GM21360 (cell line): ENCODE measurements at regions not wholly inside any gene's neighbourhood (a gene's known extent, or its start where the extent isn't known, plus 50 kb on each side); places are given as distances from the start of the nearest gene placed in this dataset.
"Not testable (repeated sequence)": the region's sequence is repeated elsewhere in the genome, so short reads cannot be mapped to it uniquely, and the experiment has no call there.

Experiments used
- ATAC-seq: cut with Tn5 transposase; IDR thresholded peaks from one replicate; pipeline ENCODE4 v1.9.1; 2021; ENCODE audit warnings: mild to moderate bottlenecking, moderate library complexity; ENCODE audit not compliant: unreplicated experiment

DNA sequence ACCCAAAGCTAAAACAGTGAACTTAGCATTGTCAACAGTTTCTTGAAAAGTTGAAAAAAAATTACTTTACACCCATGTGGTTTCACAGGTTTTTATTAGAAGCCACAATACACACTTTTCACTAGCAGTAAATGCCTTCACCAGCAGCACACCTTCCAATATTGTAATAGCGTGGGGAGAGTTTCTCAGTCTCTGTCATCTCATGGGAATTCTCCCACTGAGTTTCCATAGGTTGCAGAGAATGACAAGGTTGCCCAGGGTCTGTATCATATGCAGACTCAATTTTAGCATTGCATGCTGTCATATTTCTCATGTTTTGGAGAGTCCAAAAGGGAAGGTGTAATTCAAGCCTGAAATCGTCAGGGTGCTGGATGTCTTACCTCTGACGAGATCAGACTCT lies 486.1 kb upstream of the TENM3 start:
- ATAC-seq = no peak

DNA sequence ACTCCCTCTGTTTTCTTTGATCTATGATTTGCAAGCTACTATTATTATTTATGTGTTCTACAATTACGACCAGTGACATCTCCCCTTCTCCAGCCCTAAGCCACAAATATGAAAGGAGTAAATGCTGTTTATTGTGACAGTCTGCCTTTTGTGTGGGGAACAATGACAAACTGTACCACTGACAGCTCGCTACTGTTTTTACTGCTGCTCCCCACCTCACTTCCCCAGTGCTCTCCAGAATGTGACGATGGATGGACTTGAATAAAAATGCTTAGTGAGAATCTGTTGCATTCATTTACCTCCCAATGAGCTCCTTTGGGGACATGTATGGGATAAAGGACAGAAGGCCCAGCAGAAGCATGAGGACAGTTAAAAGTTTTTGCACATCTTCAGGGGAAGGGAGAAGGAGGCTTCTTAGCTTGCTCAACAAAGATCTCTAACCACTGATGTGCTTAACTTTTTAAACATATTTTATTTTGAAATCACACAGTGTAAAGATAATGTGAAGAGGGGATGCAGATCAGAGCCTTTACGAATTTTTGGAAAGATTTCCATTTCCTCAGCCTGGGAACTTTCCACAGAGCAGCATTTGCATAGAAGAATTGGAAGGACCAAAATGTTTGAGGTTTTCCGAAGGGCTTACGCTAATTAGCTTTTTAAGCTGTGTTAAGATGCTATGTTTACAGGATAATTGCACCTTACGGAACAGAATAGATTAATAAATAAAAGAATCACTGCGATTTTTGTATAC lies 485.1 kb upstream of the TENM3 start:
- no peak for ATAC-seq

DNA sequence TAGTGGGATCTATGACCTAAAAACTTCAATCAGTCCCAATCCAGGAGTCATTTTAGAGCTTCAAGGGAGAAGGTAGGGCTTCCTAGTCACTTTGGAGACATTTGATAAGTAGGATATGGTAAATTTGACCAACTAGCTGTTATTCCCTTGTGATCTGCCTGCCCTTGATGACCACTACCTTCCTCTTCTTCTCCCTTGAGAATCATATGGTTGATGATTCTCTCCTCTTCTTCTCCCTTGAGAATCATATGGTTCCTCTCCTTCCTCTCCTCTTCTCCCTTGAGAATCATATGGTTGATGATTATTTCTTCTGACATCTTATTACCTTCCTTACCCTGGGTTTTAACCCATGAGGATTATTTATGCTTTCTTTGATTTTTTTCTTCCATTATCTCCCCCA lies 482.6 kb upstream of the TENM3 start:
- no peak for ATAC-seq

DNA sequence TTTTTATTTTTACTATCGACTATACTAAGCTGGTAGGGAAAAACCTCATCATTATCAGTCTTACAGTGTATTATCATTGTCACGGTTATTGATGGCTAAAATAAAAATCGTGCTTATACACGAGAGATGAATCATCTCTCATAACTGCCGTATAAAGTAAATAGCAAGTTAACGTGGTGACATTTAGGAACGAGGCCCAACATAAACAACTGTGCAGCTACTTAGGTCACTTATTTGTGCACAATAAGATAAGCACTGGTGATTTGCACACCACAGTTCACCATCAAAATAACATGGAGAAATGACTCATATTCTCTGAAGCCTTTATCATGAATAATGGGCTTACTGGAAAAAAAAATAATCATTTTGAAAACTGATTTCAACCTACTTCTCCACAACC lies 482.0 kb upstream of the TENM3 start:
- no peak for ATAC-seq

DNA sequence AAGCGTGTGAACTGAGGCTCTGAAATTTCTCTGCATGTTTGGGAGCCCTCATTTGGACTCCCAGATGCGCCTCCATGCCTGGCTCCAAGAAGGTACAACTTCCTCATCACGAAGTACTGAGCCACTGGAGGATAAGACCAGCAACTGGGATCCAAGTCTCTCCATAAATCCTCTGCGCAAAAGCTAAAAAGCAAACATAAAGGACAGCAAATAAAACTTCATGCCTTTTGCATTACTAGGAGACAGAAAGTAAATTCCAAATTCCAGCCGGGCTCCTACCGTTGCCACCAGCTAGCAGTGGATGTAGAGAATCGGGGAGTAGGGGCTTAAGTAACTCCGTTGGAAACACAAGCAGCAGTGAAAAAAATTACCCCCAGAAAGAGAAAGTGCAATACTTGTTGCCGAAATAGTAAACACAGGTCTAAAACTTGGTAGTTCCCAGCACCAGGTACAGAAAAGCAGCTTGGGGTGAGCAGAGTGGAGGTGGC lies 477.1 kb upstream of the TENM3 start:
- ATAC-seq = no peak

DNA sequence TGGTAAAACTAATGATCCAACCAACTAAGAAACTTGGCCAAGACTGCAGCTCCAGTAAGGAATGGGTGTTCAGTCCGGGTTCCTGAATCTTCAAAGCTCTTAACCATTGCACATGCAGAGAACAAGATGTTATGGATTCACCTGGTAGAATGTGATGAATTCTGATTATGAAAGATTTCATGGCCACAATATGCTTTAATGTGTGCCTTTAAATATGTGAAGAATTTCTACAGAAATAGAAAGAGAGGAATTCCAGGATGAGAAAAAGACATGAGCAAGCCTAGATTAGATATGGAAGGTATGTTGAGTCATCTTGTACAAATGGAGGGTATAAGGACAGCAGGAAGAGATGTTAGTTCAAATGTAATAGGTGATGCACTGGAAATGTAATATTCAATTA lies 472.2 kb upstream of the TENM3 start:
- no peak for ATAC-seq

DNA sequence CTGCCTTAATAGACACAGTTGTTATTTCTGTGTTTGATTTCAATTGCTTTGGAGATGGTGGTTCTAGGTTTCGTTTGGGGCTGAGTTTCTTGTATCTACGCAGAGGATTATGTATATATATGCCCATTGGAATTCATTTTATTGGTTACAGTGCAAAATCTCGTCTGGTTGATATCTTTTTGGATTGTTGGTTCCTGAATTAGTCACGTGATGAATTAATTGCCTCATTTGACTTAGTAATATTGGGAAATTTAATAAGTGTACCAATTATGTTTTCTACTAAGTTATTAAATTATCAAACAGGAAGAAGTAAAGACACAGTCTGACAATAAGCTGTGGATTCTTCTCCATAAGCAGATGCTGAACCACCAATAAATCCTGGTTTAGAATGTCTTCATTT lies 467.9 kb upstream of the TENM3 start:
- no peak for ATAC-seq

DNA sequence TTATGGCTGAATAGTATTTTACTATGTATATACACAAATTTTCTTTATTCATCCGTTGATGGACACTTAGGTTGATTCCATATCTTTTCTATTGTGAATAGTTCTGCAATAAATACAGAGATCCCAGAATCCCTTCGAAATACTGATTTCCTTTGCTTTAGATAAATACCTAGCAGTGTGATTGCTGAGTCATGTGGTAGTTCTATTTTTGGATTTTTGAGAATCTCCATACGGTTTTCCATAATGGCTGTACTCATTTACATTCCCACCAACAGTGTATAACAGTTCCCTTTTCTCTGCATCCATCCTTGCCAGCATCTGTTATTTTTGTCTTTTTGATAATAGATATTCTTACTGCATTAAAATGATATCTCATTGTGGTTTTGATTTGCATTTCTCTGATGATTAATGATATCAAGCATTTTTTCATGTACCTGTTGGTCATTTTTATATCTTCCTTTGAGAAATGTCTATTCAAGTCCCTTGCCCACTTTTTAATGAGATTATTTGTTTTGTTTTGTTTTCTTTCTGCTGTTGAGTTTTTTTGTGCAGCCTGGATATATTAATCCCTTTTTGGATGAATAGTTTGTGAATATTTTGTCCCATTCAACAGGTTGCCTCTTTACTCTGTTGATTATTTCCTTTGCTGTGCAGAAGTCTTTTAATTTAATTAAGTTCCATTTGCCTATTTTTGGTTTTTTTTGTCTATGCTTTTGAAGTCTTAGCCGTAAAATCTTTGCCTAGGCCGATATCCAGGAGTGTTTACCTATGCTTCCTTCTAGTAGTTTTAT lies 466.7 kb upstream of the TENM3 start:
- ATAC-seq = no peak

DNA sequence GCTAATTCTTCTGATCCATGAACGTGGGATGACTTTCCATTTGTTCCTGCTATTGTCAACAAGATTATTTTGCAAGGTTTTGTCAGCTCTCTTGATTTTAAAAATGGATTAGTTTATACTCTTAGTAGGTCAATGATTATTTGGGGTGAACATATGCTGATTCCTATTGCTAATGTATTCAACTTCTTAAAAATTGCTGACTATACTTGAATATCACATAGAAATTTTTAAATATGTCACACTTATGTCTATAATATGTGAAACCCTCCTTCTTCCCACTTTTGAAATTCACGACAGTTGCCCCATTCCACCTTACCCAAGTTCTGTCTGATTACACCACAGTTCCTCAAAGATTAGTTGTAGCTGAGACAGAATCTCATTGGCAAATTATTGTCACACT lies 465.7 kb upstream of the TENM3 start:
- ATAC-seq = no peak

DNA sequence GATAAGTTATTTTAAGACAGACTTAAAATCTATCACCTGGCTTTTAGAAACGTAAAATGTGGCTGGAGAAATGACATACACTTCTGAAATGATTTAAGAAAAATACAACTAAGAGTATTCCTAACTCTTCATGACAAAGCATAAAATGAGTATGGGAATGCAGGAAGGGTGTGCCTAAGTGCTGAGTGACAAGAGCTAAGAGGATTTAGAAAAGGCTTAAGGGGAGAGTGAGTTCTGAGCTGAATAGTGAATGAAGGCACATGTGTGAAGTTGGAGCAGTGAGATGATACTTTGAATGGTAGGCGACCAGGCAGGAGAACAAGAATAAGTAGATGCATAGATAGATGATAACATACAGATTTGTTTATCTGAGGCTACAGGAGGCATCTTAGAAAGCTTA lies 458.3 kb upstream of the TENM3 start:
- ATAC-seq = no peak

DNA sequence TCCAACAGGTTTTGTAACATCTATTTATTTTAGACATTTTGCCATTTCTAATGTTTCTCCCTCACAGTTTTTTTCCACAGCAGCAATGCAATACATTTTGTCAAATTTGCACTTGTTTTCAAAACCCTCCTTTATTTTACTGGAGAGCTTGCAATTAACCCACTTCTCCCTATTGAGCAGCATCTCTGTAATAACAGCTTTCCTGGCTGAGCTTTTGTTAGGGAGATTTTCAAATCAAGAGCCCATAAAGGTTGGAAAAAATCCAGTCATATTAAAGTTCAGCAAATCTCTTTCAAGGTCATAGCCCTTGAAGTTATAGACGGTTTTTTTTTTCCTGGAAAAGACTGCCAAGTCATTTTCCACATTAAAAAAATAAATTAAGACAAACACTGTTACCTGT lies 450.6 kb upstream of the TENM3 start:
- ATAC-seq = no peak

DNA sequence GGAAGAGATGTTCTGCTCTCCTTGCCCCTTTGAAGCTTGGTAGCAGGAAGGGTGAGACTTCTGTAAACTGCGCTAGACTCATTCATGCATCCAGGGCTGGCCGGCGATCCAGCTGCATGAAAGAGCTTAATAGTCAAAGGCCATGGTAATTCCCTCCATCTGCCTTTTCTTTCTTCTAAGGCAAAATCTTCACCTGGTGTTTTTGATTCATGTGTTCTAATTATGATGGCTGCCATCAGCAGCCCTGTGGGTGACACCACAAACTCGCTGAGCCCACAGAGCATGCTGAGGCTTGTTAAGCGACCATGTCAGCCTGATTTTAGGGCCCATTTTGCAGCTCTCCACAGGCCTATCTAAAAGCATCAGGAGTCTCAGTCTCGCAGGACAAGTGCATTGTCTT lies 450.1 kb upstream of the TENM3 start:
- ATAC-seq = no peak

DNA sequence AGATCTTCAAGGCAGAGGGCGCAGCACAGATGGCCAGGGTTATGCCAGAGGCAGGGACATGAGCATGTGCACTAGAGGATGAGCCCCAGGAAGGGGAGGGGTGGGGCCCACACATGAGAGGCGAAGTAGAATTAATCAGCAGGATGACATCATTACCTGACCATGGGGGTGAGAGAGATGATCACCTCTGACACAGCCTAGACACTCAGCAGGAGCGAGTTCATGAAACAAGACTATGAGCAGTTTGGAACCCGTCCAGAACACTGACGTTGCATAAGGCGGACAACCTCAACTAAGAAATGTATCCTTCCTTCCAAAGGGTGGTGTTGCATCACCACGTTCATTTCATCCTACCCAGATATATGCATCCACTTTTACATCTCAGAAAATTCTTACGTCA lies 446.7 kb upstream of the TENM3 start:
- ATAC-seq = no peak

DNA sequence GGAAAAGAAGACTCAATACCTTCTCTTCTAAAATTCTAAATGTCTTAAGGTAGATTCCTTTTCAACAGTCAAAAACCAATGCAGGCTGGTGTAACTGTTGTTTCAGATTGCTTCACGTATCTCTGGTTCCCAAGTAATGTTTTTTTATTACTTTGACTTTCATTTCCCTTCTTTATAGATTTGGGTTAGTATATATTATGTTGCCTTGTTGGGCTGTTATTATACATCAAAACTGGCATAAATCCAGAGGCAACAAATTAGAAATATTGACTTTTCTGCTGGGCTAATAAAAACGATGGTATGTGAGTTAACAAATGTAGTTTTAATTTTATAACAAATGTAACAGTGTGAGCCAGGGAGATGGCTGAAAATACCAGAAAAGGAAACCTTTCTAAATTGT lies 444.7 kb upstream of the TENM3 start:
- ATAC-seq = no peak

DNA sequence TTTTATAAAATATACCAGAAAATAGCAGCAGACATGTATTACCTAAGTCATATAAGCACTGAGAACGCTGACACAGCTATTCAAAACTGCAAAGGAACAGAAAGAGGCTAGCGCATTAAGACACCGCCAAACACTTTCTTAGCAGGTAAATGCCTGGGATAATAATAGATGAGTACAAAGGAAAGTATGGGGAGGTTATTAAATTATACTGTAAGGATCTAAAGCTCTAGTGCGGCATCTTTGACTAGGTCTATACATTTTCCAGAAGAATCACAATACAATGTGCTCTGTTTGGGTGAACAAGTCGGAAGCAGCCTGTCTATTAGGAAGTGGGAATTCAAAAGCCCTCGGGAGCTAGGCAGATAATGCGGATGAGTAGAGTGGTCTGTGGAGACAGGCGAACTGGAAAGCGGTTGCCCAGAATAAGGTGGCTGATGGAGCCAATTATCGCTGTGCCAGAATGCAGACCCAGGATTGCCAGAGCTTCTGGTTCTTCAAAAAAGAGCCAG lies 443.6 kb upstream of the TENM3 start:
- no peak for ATAC-seq

DNA sequence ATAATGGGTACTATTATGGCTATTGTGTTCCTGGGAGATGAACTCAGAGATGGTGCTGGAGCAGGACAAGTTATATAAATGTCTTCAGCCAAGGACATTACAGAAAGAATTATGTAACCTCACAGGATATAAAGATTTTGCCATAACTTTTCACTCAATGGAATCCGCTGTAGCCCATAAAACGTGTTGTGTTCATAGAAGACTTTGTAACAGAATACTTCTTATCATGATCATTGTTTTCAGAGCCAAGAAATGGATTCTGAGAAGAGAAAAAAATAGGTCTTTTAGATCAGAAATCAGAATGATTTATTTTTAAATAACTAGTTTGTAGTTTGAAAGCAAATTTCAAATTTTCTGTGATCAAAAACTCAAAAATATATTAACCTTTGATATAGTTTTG lies 441.0 kb upstream of the TENM3 start:
- no peak for ATAC-seq

DNA sequence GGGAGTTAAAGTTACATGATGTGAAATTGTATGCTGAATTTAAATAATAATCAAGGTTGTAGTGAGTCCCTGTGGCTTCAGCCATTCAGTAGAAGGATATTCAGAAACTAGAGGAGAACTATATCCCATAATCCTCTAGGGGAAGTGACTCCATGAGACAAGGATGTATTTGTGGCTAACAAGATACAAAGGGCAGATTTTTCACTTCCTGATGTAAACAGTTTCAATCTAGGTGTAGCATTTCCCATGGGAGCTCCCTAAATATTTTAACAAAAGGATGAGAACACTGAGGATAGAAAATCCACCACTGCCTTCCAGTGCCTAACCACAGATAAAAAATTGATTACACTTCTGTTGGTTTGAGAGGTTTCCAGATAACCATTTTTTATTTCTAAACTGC lies 435.4 kb upstream of the TENM3 start:
- ATAC-seq = no peak

DNA sequence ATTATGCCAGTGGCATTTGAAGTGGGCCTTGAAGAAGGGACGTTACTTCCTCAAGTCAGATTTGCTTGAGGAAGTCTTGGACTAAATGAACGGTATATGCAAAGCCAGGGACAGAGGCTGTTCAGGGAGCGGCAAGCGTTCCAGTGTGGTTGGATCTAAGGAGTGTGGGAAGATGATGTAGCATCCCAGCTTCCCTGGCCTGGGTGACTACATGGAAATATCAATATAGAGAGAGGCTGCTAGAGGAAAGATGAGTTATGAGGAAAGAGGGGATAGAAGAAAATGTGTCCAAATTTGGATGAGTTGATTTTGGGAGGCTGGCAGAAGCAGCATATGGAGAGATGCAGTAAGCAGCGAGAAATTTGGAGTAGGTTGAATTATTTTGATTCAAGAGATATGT lies 432.5 kb upstream of the TENM3 start:
- no peak for ATAC-seq

DNA sequence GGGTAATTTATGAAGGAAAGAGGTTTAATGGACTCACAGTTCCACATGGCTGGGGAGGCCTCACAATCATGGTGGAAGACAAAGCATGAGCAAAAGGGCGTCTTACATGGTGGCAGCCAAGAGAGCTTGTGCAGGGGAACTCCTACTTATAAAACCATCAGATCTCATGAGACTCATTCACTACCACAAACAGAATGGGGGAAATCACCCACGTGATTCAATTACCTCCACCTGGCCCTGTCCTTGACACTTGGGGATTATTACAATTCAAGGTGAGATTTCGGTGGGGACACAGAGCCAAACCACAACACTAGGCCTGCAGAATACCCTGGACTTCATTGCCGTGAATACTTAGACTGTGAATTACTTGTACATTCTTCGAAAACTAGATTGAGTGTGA lies 431.7 kb upstream of the TENM3 start:
- not testable (repeated sequence) for ATAC-seq

DNA sequence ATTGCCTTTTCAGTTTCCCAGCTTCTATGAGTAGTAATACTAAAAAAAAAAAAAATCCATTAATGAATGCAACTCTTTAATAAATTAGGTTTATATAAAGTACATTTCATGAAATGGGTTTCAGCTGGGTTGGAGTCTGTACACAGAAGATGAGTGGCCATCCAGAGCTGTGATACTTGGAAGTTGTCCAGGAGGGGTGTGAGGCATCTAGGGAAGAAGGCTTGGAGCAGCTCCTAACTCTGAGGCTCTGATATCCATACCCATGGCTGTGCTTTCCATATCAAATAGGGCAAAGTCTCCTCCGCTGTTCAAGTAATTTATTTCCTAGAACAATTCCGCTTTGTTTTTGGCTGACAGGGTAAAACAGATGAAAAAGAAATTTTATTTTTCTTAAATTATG lies 423.3 kb upstream of the TENM3 start:
- ATAC-seq = no peak

DNA sequence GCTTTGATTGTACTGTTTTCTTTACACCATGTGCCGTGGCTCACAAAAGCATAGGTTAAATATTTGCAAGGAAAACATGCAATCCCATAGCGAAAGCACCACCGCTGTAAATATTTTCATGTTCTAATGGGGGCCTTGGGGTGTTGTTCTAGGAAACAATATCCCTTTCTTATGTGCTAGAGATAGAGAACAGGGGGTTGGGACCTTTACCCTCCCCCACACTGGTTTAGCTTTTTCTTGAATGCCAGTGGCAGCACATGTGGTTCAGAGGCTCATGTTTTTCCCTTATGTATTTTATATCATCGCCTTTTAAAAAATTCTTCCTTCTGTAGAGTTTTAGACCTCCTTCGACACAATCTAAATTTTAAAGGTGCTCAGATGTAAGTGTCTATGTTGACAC lies 422.6 kb upstream of the TENM3 start:
- ATAC-seq = no peak
